Stimulated activated CD8-positive, alpha-beta memory T cell treated with anti-CD3 and anti-CD28 coated beads, Interleukin-7, amount 100 ng/mL, for 48 hours (primary cell): ENCODE measurements at regions not wholly inside any gene's neighbourhood (a gene's known extent, or its start where the extent isn't known, plus 50 kb on each side); places are given as distances from the start of the nearest gene placed in this dataset.
"Not testable (repeated sequence)": the region's sequence is repeated elsewhere in the genome, so short reads cannot be mapped to it uniquely, and the experiment has no call there.

Experiments used
- DNase-seq, 2 donors: peaks; one replicate each; pipeline ENCODE4 v3.0.0-alpha.2; 2020; ENCODE audit warnings: low read depth in 1 of 2; ENCODE audit errors: extremely low read depth in 1 of 2

GRCh38 chr11:81990659-81991443, 742.8 kb downstream of the FAM181B start:
- DNase-seq: no peak

GRCh38 chr11:81989093-81989492, 744.6 kb downstream of the FAM181B start:
- no peak for DNase-seq

- DNase-seq: no peak
Measured at GRCh38 chr11:81987829-81988472, 745.7 kb downstream of the FAM181B start.

GRCh38 chr11:81986556-81987161, 747.0 kb downstream of the FAM181B start:
- no peak for DNase-seq

- DNase-seq: no peak
Measured at GRCh38 chr11:81979448-81979847, 754.2 kb downstream of the FAM181B start.

- DNase-seq: no peak
Measured at GRCh38 chr11:81975261-81975900, 758.3 kb downstream of the FAM181B start.

- no peak for DNase-seq
Measured at GRCh38 chr11:81970886-81971285, 762.8 kb downstream of the FAM181B start.

GRCh38 chr11:81967242-81967641, 766.4 kb downstream of the FAM181B start:
- DNase-seq: no peak

GRCh38 chr11:81966340-81966739, 767.3 kb downstream of the FAM181B start:
- no peak for DNase-seq

- no peak for DNase-seq
Measured at GRCh38 chr11:81963018-81963417, 770.6 kb downstream of the FAM181B start.

GRCh38 chr11:81960443-81960842, 773.2 kb downstream of the FAM181B start:
- no peak for DNase-seq

GRCh38 chr11:81959341-81959740, 774.3 kb downstream of the FAM181B start:
- DNase-seq: no peak

GRCh38 chr11:81954301-81954700, 779.4 kb downstream of the FAM181B start:
- not testable (repeated sequence) for DNase-seq

GRCh38 chr11:81946831-81947230, 786.8 kb downstream of the FAM181B start:
- DNase-seq: no peak

- DNase-seq: no peak
Measured at GRCh38 chr11:81942646-81943045, 791.0 kb downstream of the FAM181B start.

GRCh38 chr11:81941998-81942397, 791.7 kb downstream of the FAM181B start:
- DNase-seq: no peak

- DNase-seq: no peak
Measured at GRCh38 chr11:81932303-81932702, 801.4 kb downstream of the FAM181B start.

- DNase-seq: no peak
Measured at GRCh38 chr11:81920205-81920604, 813.5 kb downstream of the FAM181B start.

GRCh38 chr11:81916451-81916850, 817.2 kb downstream of the FAM181B start:
- DNase-seq: no peak

- DNase-seq: no peak
Measured at GRCh38 chr11:81915045-81915444, 818.6 kb downstream of the FAM181B start.

- DNase-seq: no peak
Measured at GRCh38 chr11:81913793-81914192, 819.9 kb downstream of the FAM181B start.

GRCh38 chr11:81907996-81908395, 825.7 kb downstream of the FAM181B start:
- DNase-seq: no peak
